ENCODE measurements at regions not wholly inside any gene's neighbourhood (a gene's known extent, or its start where the extent isn't known, plus 50 kb on each side); places are given as distances from the start of the nearest gene placed in this dataset.
"Not testable (repeated sequence)": the region's sequence is repeated elsewhere in the genome, so short reads cannot be mapped to it uniquely, and the experiment has no call there.

- DNase-seq = no peak
Observed at GRCh38 chr1:213481395-213481794, 430.4 kb downstream of the RPS6KC1 start.

GRCh38 chr1:213484333-213484732 is 433.3 kb downstream of the RPS6KC1 start:
- no peak for DNase-seq

- DNase-seq = no peak
Observed at GRCh38 chr1:213484758-213485157, 433.7 kb downstream of the RPS6KC1 start.

GRCh38 chr1:213486488-213486887 is 435.4 kb downstream of the RPS6KC1 start:
- DNase-seq = no peak

GRCh38 chr1:213491468-213491867 is 440.4 kb downstream of the RPS6KC1 start:
- DNase-seq = no peak

GRCh38 chr1:213492161-213493041 is 441.4 kb downstream of the RPS6KC1 start:
- DNase-seq = no peak

- no peak for DNase-seq
Observed at GRCh38 chr1:213499444-213499843, 448.4 kb downstream of the RPS6KC1 start.

GRCh38 chr1:213507472-213508223 is 456.6 kb downstream of the RPS6KC1 start:
- no peak for DNase-seq

GRCh38 chr1:213511173-213511572 is 460.1 kb downstream of the RPS6KC1 start:
- DNase-seq = no peak

- DNase-seq = no peak
Observed at GRCh38 chr1:213512316-213512715, 461.3 kb downstream of the RPS6KC1 start.

- no peak for DNase-seq
Observed at GRCh38 chr1:213513006-213513405, 462.0 kb downstream of the RPS6KC1 start.

GRCh38 chr1:213514408-213515179 is 463.6 kb downstream of the RPS6KC1 start:
- not testable (repeated sequence) for DNase-seq

GRCh38 chr1:213519098-213519497 is 468.1 kb downstream of the RPS6KC1 start:
- DNase-seq = no peak

GRCh38 chr1:213521206-213521605 is 466.6 kb upstream of the PROX1 start:
- no peak for DNase-seq

- no peak for DNase-seq
Observed at GRCh38 chr1:213523781-213524398, 463.9 kb upstream of the PROX1 start.

GRCh38 chr1:213526306-213526705 is 461.5 kb upstream of the PROX1 start:
- no peak for DNase-seq

GRCh38 chr1:213530611-213531320 is 457.0 kb upstream of the PROX1 start:
- no peak for DNase-seq

- no peak for DNase-seq
Observed at GRCh38 chr1:213531369-213532310, 456.1 kb upstream of the PROX1 start.

- no peak for DNase-seq
Observed at GRCh38 chr1:213533125-213533524, 454.6 kb upstream of the PROX1 start.

GRCh38 chr1:213535679-213536078 is 452.1 kb upstream of the PROX1 start:
- no peak for DNase-seq

- no peak for DNase-seq
Observed at GRCh38 chr1:213538251-213538650, 449.5 kb upstream of the PROX1 start.

Data from CD4-positive, alpha-beta T cell treated with Interleukin-4 for 1 hour (primary cell).